Testis (tissue), 2 donors: ENCODE measurements at regions not wholly inside any gene's neighbourhood (a gene's known extent, or its start where the extent isn't known, plus 50 kb on each side); places are given as distances from the start of the nearest gene placed in this dataset.
"Not testable (repeated sequence)": the region's sequence is repeated elsewhere in the genome, so short reads cannot be mapped to it uniquely, and the experiment has no call there.

ENCODE experiments used
- DNase-seq: peaks from one replicate; pipeline ENCODE4 v3.0.0-alpha.2; 2019
- H3K27ac ChIP-seq, 2 donors: fragments of 200-600 bp; sonication (generic); one replicate each; pipeline ENCODE4 v1.5.1; 2019
- H3K27me3 ChIP-seq: fragments of 200-600 bp; sonication (generic); one replicate; pipeline ENCODE4 v1.5.1; 2019
- H3K36me3 ChIP-seq: fragments of 200-600 bp; sonication (generic); one replicate; pipeline ENCODE4 v1.5.1; 2017; ENCODE audit warnings: low read depth; ENCODE audit errors: missing control alignments
- H3K4me1 ChIP-seq: fragments of 200-600 bp; sonication (generic); one replicate; pipeline ENCODE4 v1.5.1; 2019
- H3K4me3 ChIP-seq, 2 donors: fragments of 200-600 bp; sonication (generic); one replicate each; pipeline ENCODE4 v1.5.1; 2017 to 2019
- H3K9me3 ChIP-seq: fragments of 200-600 bp; sonication (generic); one replicate; pipeline ENCODE4 v1.5.1; 2017
- POLR2A ChIP-seq: fragments of 450-650 bp; IDR thresholded peaks from one replicate; pipeline ENCODE4 v1.6.1; 2017; ENCODE audit warnings: antibody characterized with exemption, mild to moderate bottlenecking, moderate library complexity
- WGBS, 2 donors: methylation state at CpG; one replicate each; pipeline ENCODE4 v1.1.5; 2018; 5-methylcytosine and 5-hydroxymethylcytosine counted together
- intact Hi-C: fragments of 100-400 bp; cut with DNase I; formaldehyde crosslinking; loops from one replicate; pipeline ENCODE4 v1.15.1; 2023; ENCODE audit warnings: low total_unique reads
- TF ChIP-seq, protein P1 (sequence below), 3 experiments: fragments of 450-650 bp in 2 of 3; fragments of 200-600 bp in 1 of 3; sonication (generic) in 1 of 3; IDR thresholded peaks; one replicate each; pipeline ENCODE4 v1.5.1; 2016 to 2019; ENCODE audit warnings: antibody characterized with exemption in 3 of 3, mild to moderate bottlenecking in 2 of 3, moderate library complexity in 1 of 3

DNA sequence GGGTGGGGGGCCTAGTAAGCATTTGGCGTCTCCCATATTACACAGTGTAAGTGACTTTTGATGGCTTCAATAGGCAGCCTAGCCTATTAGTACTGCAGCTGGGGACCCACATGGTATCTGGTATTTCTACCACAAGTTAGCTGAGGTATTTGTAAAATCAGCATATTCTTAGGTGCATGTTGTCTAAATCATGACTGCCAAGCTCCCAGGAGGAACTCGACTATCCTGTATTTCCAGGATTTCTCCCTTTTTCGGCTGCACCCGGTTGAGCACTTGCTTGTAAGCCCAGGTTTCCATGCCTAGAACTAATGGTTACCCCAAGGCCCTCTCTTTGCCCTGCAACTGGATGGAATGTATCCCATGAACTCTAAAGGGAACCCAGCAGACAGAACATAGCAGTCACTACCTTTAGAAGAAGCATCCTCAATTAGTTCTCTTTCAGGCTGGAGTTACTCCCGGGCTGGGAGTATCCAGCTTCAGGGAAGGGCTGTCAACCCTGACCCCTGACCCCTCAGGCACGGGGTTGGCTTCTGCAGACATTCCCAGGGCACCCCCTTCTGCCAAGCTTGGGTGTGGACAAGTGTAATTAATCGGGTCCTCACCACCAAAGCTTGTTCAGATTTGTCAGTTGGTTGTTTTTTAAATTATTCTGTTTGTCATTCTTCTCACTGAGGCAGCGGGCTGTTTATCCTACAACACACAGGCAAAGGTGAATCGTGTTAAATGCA is 90.3 kb upstream of the PARD3 start:
- intact Hi-C loops, result no loop called here
- no peak overlapping the region for H3K27ac ChIP-seq
- no peaks in the 10 kb centered on the region for H3K27me3 ChIP-seq
- TF ChIP-seq, protein P1, sequence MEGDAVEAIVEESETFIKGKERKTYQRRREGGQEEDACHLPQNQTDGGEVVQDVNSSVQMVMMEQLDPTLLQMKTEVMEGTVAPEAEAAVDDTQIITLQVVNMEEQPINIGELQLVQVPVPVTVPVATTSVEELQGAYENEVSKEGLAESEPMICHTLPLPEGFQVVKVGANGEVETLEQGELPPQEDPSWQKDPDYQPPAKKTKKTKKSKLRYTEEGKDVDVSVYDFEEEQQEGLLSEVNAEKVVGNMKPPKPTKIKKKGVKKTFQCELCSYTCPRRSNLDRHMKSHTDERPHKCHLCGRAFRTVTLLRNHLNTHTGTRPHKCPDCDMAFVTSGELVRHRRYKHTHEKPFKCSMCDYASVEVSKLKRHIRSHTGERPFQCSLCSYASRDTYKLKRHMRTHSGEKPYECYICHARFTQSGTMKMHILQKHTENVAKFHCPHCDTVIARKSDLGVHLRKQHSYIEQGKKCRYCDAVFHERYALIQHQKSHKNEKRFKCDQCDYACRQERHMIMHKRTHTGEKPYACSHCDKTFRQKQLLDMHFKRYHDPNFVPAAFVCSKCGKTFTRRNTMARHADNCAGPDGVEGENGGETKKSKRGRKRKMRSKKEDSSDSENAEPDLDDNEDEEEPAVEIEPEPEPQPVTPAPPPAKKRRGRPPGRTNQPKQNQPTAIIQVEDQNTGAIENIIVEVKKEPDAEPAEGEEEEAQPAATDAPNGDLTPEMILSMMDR (IDR thresholded peaks at IDR 0.05), result no peak
- no peak for TF ChIP-seq POLR2A
- peaks cover 12% of the 10 kb centered on the region for H3K4me1 ChIP-seq
- H3K4me3 ChIP-seq, result no peak overlapping the region
- H3K9me3 ChIP-seq, result no peaks in the 10 kb centered on the region
- no peaks in the 10 kb centered on the region for H3K36me3 ChIP-seq
- 60 to 61% methylated on average over 9 of the region's 9 CpGs for WGBS, 2 donors
- no peak for DNase-seq

DNA sequence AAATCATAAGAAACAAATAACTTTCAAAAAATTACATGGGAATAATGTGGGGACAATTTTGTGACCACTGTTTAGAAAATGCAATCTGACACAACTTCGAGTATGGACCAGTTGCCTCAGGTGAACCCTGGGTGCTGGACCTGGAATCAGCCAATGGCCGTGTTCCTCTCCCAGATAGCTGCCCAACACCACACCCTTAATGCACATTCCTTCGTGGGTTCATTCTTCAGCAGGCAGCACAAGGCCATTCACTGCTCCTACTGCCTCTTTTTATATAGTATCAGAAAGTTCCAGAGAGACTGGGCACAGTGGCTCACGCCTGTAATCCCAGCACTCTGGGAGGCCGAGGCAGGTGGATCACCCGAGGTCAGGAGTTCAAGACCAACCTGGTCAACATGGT is 89.1 kb upstream of the PARD3 start:
- TF ChIP-seq, protein P1 (IDR thresholded peaks at IDR 0.05), result no peak
- no peak for TF ChIP-seq POLR2A
- H3K9me3 ChIP-seq, result no peaks in the 10 kb centered on the region
- WGBS, 2 donors, result 87 to 89% methylated on average over 6 of the region's 6 CpGs
- no peaks in the 10 kb centered on the region for H3K27me3 ChIP-seq
- H3K27ac ChIP-seq, result no peak overlapping the region
- H3K36me3 ChIP-seq, result no peaks in the 10 kb centered on the region
- intact Hi-C loops, result no loop called here
- H3K4me1 ChIP-seq, result peaks cover 12% of the 10 kb centered on the region
- H3K4me3 ChIP-seq, result no peak overlapping the region
- DNase-seq, result no peak

DNA sequence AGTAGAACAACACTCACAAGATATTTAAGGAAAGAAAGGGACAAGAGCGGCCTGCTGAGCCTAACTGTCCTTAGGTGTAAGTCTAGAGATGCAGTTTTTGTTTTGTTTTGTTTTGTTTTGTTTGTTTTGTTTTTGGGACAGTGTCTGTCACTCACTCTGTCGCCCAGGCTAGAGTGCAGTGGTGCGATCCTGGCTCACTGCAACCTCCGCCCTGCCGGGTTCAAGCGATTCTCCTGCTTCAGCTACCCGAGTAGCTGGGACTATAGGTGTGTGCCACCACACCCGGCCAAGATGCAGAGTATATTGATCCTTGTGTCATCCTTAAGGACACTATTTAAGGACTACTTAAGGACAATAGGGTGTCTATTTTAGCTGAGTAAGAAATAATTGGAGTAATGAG is 84.1 kb upstream of the PARD3 start:
- WGBS, 2 donors, result 73 to 86% methylated on average over 8 of the region's 8 CpGs
- intact Hi-C loops, result no loop called here
- no peaks in the 10 kb centered on the region for H3K36me3 ChIP-seq
- no peak overlapping the region for H3K4me3 ChIP-seq
- H3K4me1 ChIP-seq, result no peaks in the 10 kb centered on the region
- no peaks in the 10 kb centered on the region for H3K27me3 ChIP-seq
- no peak for DNase-seq
- no peak overlapping the region for H3K27ac ChIP-seq
- TF ChIP-seq, protein P1 (IDR thresholded peaks at IDR 0.05), result no peak
- TF ChIP-seq POLR2A, result no peak
- no peaks in the 10 kb centered on the region for H3K9me3 ChIP-seq

DNA sequence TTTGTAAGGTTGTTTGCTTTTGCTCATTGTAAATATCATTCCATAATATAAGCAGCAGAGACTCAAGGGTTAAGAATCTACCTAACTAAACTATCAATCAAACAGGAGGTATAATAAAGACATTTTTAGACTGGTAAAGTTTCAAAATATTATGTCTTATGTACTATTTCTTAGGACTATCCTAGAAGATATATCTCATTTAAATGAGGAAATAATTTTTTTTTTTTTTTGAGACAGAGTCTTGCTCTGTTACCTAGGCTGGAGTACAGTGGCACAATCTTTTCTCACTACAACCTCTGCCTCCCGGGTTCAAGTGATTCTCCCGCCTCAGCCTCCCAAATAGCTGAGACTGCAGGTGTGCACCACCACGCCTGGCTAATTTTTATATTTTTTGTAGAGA is 80.9 kb upstream of the PARD3 start:
- 93 to 94% methylated on average over 3 of the region's 3 CpGs for WGBS, 2 donors
- intact Hi-C loops, result no loop called here
- Histone ChIP-seq H3K27ac (no peak overlapping the region), H3K4me3 (no peak overlapping the region), H3K9me3 (no peaks in the 10 kb centered on the region), H3K27me3 (no peaks in the 10 kb centered on the region), H3K36me3 (no peaks in the 10 kb centered on the region), H3K4me1 (no peaks in the 10 kb centered on the region)
- DNase-seq, result no peak
- TF ChIP-seq, protein P1 (IDR thresholded peaks at IDR 0.05), result no peak
- no peak for TF ChIP-seq POLR2A

DNA sequence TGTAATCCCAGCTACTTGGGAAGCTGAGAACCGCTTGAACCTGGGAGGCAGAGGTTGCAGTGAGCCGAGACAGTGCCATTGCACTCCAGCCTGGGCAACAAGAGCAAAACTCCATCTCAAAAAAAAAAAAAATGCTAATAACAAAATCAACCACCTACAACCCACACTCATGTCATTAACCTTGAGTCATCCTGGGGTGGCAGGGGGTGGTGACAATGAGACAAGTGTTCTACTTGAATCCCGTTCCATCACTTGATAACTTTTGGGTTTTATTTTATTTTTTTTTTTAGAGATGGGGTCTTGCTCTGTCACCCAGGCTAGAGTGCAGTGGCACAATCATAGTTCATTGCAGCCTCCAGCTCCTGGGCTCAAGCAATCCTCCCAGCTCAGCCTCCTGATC is 80.0 kb upstream of the PARD3 start:
- intact Hi-C loops, H3K4me1 ChIP-seq, DNase-seq, H3K27me3 ChIP-seq, H3K9me3 ChIP-seq, H3K4me3 ChIP-seq, H3K36me3 ChIP-seq, H3K27ac ChIP-seq: not testable (repeated sequence)
- 91 to 93% methylated on average over 3 of the region's 3 CpGs for WGBS, 2 donors

DNA sequence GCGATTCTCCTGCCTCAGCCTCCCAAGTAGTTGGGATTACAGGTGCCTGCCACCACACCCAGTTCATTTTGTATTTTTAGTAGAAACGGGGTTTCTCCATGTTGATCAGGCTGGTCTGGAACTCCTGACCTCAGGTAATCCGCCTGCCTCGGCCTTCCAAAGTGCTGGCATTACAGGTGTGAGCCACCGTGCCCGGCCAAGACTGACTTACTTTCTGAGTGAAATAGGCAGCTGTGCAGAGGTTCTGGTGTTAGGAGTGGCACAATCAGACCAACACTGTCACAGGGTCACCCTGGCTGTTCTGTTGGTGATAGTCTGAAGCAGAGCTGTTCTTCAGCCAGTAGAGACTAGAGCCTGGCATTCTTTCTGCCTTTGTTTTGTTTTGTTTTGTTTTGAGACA is 77.4 kb upstream of the PARD3 start:
- H3K9me3 ChIP-seq, H3K27ac ChIP-seq, H3K27me3 ChIP-seq, DNase-seq, H3K4me3 ChIP-seq, intact Hi-C loops, H3K36me3 ChIP-seq, H3K4me1 ChIP-seq: not testable (repeated sequence)
- WGBS, 2 donors, result 94 to 98% methylated on average over 6 of the region's 6 CpGs
